ENCODE measurements at regions not wholly inside any gene's neighbourhood (a gene's known extent, or its start where the extent isn't known, plus 50 kb on each side); places are given as distances from the start of the nearest gene placed in this dataset.

- no peak for TF ChIP-seq CTCF (IDR thresholded peaks at IDR 0.05; ENCODE audit: unreplicated experiment)
- BruUV-seq (replicated peaks) = no TSS peak
- POLR2A ChIA-PET = interaction anchor here (0.7 kb wide), 1 partner anchor 26 kb away, joined by 3 read pairs; no protein-coding TSS in a partner anchor
- H3K9me3 Mint-ChIP-seq (ENCODE audit: unreplicated experiment) = peaks cover 22% of the 10 kb centered on the region
- H3K27me3 Mint-ChIP-seq (ENCODE audit: insufficient read depth, unreplicated experiment) = no peaks in the 10 kb centered on the region
- H3K36me3 Mint-ChIP-seq (ENCODE audit: insufficient read depth, unreplicated experiment) = peaks cover 6% of the 10 kb centered on the region
- no peaks in the 10 kb centered on the region for H3K4me1 Mint-ChIP-seq (ENCODE audit: insufficient read depth, unreplicated experiment)
- intact Hi-C loops (cut with micrococcal nuclease) = loop anchor here (10.0 kb wide), 4 partner anchors 219 to 899 kb away; no protein-coding TSS in a partner anchor
- H3K4me3 Mint-ChIP-seq (ENCODE audit: unreplicated experiment) = no peak overlapping the region
- CTCF ChIA-PET = no interaction called here
- DNase-seq (ENCODE audit: unreplicated experiment) = no peak
- no peak overlapping the region for H3K27ac Mint-ChIP-seq (ENCODE audit: low read depth, unreplicated experiment)
Observed at GRCh38 chr21:22795644-22796043, 1797.4 kb downstream of the NCAM2 start.

GRCh38 chr21:22796147-22796546, 1797.9 kb downstream of the NCAM2 start:
- CTCF ChIA-PET = interaction anchor here (0.6 kb wide), 1 partner anchor 1055 kb away, joined by 4 read pairs; no protein-coding TSS in a partner anchor
- Mint-ChIP-seq H3K4me1 (ENCODE audit: insufficient read depth, unreplicated experiment) (no peaks in the 10 kb centered on the region), H3K4me3 (ENCODE audit: unreplicated experiment) (no peak overlapping the region), H3K27ac (ENCODE audit: low read depth, unreplicated experiment) (no peak overlapping the region), H3K9me3 (ENCODE audit: unreplicated experiment) (peaks cover 22% of the 10 kb centered on the region), H3K27me3 (ENCODE audit: insufficient read depth, unreplicated experiment) (no peaks in the 10 kb centered on the region), H3K36me3 (ENCODE audit: insufficient read depth, unreplicated experiment) (peaks cover 6% of the 10 kb centered on the region)
- no peak for TF ChIP-seq CTCF (IDR thresholded peaks at IDR 0.05; ENCODE audit: unreplicated experiment)
- intact Hi-C loops (cut with micrococcal nuclease) = loop anchor here (10.0 kb wide), 4 partner anchors 219 to 899 kb away; no protein-coding TSS in a partner anchor
- DNase-seq (ENCODE audit: unreplicated experiment) = no peak
- POLR2A ChIA-PET = no interaction called here
- no TSS peak for BruUV-seq (replicated peaks)

DNA sequence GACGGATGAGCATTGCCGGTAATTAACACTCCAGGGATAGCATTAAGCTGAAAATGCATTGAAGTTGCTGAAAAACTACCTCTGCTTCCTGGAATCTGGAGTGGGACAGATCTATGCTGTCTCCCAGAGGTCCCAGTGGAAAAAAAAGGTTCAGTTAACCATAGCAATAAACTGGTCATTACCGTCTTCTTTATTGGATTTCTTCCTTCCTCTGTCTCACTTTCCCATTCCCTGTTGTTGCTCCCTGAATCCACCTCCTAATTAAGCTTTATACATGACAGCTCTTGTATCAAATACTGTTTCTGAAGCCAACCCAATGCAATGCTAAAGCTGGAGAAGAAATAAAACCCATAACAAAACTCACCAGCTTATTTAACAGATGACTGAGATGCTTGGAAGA, 1805.9 kb downstream of the NCAM2 start:
- H3K36me3 Mint-ChIP-seq (ENCODE audit: insufficient read depth, unreplicated experiment) = no peaks in the 10 kb centered on the region
- no peaks in the 10 kb centered on the region for H3K9me3 Mint-ChIP-seq (ENCODE audit: unreplicated experiment)
- BruUV-seq (replicated peaks) = no TSS peak
- ChIA-PET CTCF (interaction anchor here (0.6 to 1.6 kb wide), 3 partner anchors 12 to 1585 kb away, joined by 3 to 6 read pairs (median 3); no protein-coding TSS in a partner anchor), POLR2A (interaction anchor here (0.7 kb wide), 1 partner anchor 26 kb away, joined by 3 read pairs; no protein-coding TSS in a partner anchor)
- no peaks in the 10 kb centered on the region for H3K4me1 Mint-ChIP-seq (ENCODE audit: insufficient read depth, unreplicated experiment)
- no peak for TF ChIP-seq CTCF (IDR thresholded peaks at IDR 0.05; ENCODE audit: unreplicated experiment)
- intact Hi-C loops (cut with micrococcal nuclease) = no loop called here
- no peak for DNase-seq (ENCODE audit: unreplicated experiment)
- no peak overlapping the region for H3K27ac Mint-ChIP-seq (ENCODE audit: low read depth, unreplicated experiment)
- H3K27me3 Mint-ChIP-seq (ENCODE audit: insufficient read depth, unreplicated experiment) = no peaks in the 10 kb centered on the region
- H3K4me3 Mint-ChIP-seq (ENCODE audit: unreplicated experiment) = no peak overlapping the region

DNA sequence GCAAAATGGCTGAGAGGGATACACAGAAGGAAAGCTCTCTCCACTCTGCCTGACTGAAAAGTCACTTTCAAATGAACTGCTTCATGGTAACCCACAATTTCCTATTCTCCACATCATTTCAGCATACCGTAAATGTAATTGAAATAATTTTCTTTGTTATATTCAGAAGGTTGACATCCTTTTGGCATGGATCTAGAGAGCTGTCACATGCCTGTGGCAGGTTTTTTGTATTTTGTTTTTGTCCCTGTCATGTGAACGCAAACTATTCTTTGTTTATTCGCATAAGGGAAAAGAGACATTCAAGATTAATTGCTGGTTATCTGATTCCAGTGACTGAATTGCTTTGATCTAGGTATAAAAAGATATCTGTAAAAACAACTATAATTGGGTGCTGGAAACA, 1808.1 kb downstream of the NCAM2 start:
- POLR2A ChIA-PET = no interaction called here
- H3K27ac Mint-ChIP-seq (ENCODE audit: low read depth, unreplicated experiment) = no peak overlapping the region
- H3K4me1 Mint-ChIP-seq (ENCODE audit: insufficient read depth, unreplicated experiment) = no peaks in the 10 kb centered on the region
- no peaks in the 10 kb centered on the region for H3K27me3 Mint-ChIP-seq (ENCODE audit: insufficient read depth, unreplicated experiment)
- no TSS peak for BruUV-seq (replicated peaks)
- CTCF ChIA-PET = interaction anchor here (0.5 kb wide), 1 partner anchor 1101 kb away, joined by 4 read pairs; no protein-coding TSS in a partner anchor
- H3K36me3 Mint-ChIP-seq (ENCODE audit: insufficient read depth, unreplicated experiment) = no peaks in the 10 kb centered on the region
- no peak for TF ChIP-seq CTCF (IDR thresholded peaks at IDR 0.05; ENCODE audit: unreplicated experiment)
- intact Hi-C loops (cut with micrococcal nuclease) = no loop called here
- H3K4me3 Mint-ChIP-seq (ENCODE audit: unreplicated experiment) = no peak overlapping the region
- H3K9me3 Mint-ChIP-seq (ENCODE audit: unreplicated experiment) = no peaks in the 10 kb centered on the region
- no peak for DNase-seq (ENCODE audit: unreplicated experiment)
